GM18505 (cell line): ENCODE measurements at regions not wholly inside any gene's neighbourhood (a gene's known extent, or its start where the extent isn't known, plus 50 kb on each side); places are given as distances from the start of the nearest gene placed in this dataset.

Experiments
- ATAC-seq: cut with Tn5 transposase; IDR thresholded peaks from one replicate; pipeline ENCODE4 v1.9.1; 2021; ENCODE audit not compliant: unreplicated experiment
- POLR2A ChIP-seq: IDR thresholded peaks from 4 replicates; pipeline ENCODE4 v1.6.1; 2011; ENCODE audit warnings: borderline replicate concordance; ENCODE audit not compliant: insufficient read depth, insufficient read length; ENCODE audit errors: extremely low read depth

- ATAC-seq = no peak
- no peak for TF ChIP-seq POLR2A
Measured at GRCh38 chr18:72206814-72207213, 337.3 kb downstream of the CBLN2 start.

- no peak for TF ChIP-seq POLR2A
- peak; percentile 67 for ATAC-seq
Measured at GRCh38 chr18:72201032-72201431, 343.1 kb downstream of the CBLN2 start.

GRCh38 chr18:72197591-72197990 lies 346.6 kb downstream of the CBLN2 start:
- ATAC-seq = no peak
- TF ChIP-seq POLR2A = no peak

- no peak for TF ChIP-seq POLR2A
- peak; percentile 53 for ATAC-seq
Measured at GRCh38 chr18:72194072-72194471, 350.1 kb downstream of the CBLN2 start.

- ATAC-seq = no peak
- TF ChIP-seq POLR2A = no peak
Measured at GRCh38 chr18:72187956-72188355, 356.2 kb downstream of the CBLN2 start.

- TF ChIP-seq POLR2A = no peak
- peak; percentile 93 for ATAC-seq
Measured at GRCh38 chr18:72181241-72181764, 362.8 kb downstream of the CBLN2 start.

GRCh38 chr18:72180689-72181088 lies 363.5 kb downstream of the CBLN2 start:
- TF ChIP-seq POLR2A = no peak
- peak; percentile 12 for ATAC-seq

- no peak for ATAC-seq
- TF ChIP-seq POLR2A = no peak
Measured at GRCh38 chr18:72174972-72175649, 369.0 kb downstream of the CBLN2 start.

GRCh38 chr18:72171596-72171995 lies 372.5 kb downstream of the CBLN2 start:
- no peak for TF ChIP-seq POLR2A
- ATAC-seq = no peak

GRCh38 chr18:72161691-72162090 lies 382.5 kb downstream of the CBLN2 start:
- no peak for ATAC-seq
- TF ChIP-seq POLR2A = no peak

- TF ChIP-seq POLR2A = no peak
- ATAC-seq = peak; percentile 94
Measured at GRCh38 chr18:72160510-72161445, 383.4 kb downstream of the CBLN2 start.

- ATAC-seq = no peak
- no peak for TF ChIP-seq POLR2A
Measured at GRCh38 chr18:72155327-72155726, 388.8 kb downstream of the CBLN2 start.

GRCh38 chr18:72154926-72155325 lies 389.2 kb downstream of the CBLN2 start:
- TF ChIP-seq POLR2A = no peak
- ATAC-seq = no peak
